PC-3 (cell line): ENCODE measurements at regions not wholly inside any gene's neighbourhood (a gene's known extent, or its start where the extent isn't known, plus 50 kb on each side); places are given as distances from the start of the nearest gene placed in this dataset.

Experiments used
- ATAC-seq: fragments of 200-7000 bp; cut with Tn5 transposase; 2 replicates; pipeline ENCODE4 v1.9.1; 2020; ENCODE audit warnings: mild to moderate bottlenecking, moderate library complexity
- BruUV-seq: library from RNA; stranded (reverse); fragments of 400-500 nt; replicated peaks from 2 replicates; lab custom pipeline; 2021; lab: Mats Ljungman, UMichigan
- CTCF ChIA-PET: fragments of 300-600 bp; sonication (Branson Sonifier 250); formaldehyde crosslinking; loops from one replicate; lab custom pipeline; 2022; ENCODE audit warnings: antibody characterized with exemption; lab: Charles Lee
- POLR2A ChIA-PET: fragments of 300-600 bp; sonication (Branson Sonifier 250); formaldehyde crosslinking; loops from one replicate; lab custom pipeline; 2022; ENCODE audit warnings: antibody characterized with exemption; ENCODE audit not compliant: unreplicated experiment; lab: Charles Lee
- DNase-seq: peaks from one replicate; pipeline ENCODE4 v3.0.0-alpha.2; 2015
- H2AFZ ChIP-seq: fragments of 300-600 bp; sonication (generic); 2 replicates; pipeline ENCODE4 v1.6.0; 2016; ENCODE audit warnings: antibody characterized with exemption, low read length
- H3F3A ChIP-seq: fragments of 300-600 bp; sonication (generic); one replicate; pipeline ENCODE4 v1.6.0; 2017; ENCODE audit warnings: antibody characterized with exemption, low read length, control low read depth, mild to moderate bottlenecking; ENCODE audit not compliant: unreplicated experiment
- H3K27ac ChIP-seq: fragments of 300-600 bp; sonication (generic); 2 replicates; pipeline ENCODE4 v1.5.1; 2016; ENCODE audit warnings: mild to moderate bottlenecking, low read length
- H3K27me3 ChIP-seq: fragments of 300-600 bp; sonication (generic); 2 replicates; pipeline ENCODE4 v1.6.1; 2016; ENCODE audit warnings: low read length, mixed read lengths
- H3K36me3 ChIP-seq: fragments of 300-600 bp; sonication (generic); 2 replicates; pipeline ENCODE4 v1.6.1; 2016; ENCODE audit warnings: low read depth, mixed run types, low read length, mixed read lengths
- H3K4me1 ChIP-seq: fragments of 300-600 bp; sonication (generic); 2 replicates; pipeline ENCODE4 v1.5.1; 2016; ENCODE audit warnings: low read length; ENCODE audit not compliant: insufficient read depth
- H3K4me2 ChIP-seq: fragments of 300-600 bp; sonication (generic); 2 replicates; pipeline ENCODE4 v1.6.0; 2016; ENCODE audit warnings: low read length
- H3K4me3 ChIP-seq: fragments of 300-600 bp; sonication (generic); 2 replicates; pipeline ENCODE4 v1.5.1; 2016; ENCODE audit warnings: mild to moderate bottlenecking, low read length, mixed read lengths
- H3K79me2 ChIP-seq: fragments of 300-600 bp; sonication (generic); 2 replicates; pipeline ENCODE4 v1.6.1; 2017; ENCODE audit warnings: low read length, mixed read lengths
- H3K9ac ChIP-seq: fragments of 300-600 bp; sonication (generic); 2 replicates; pipeline ENCODE4 v1.6.0; 2016; ENCODE audit warnings: mild to moderate bottlenecking, low read length
- H3K9me2 ChIP-seq: fragments of 300-600 bp; sonication (generic); replicated peaks from 2 replicates; pipeline ENCODE4 v1.6.1; 2016; ENCODE audit warnings: mixed run types, low read length, mixed read lengths
- H3K9me3 ChIP-seq: fragments of 300-600 bp; sonication (generic); 2 replicates; pipeline ENCODE4 v1.6.1; 2016; ENCODE audit warnings: low read length, mixed read lengths
- H4K20me1 ChIP-seq: fragments of 300-600 bp; sonication (generic); 2 replicates; pipeline ENCODE4 v1.6.1; 2016; ENCODE audit warnings: low read length, mixed read lengths
- EZH2 ChIP-seq: fragments of 300-600 bp; sonication (generic); IDR thresholded peaks from one replicate; pipeline ENCODE4 v1.6.1; 2017; ENCODE audit warnings: antibody characterized with exemption, mild to moderate bottlenecking, low read length; ENCODE audit not compliant: unreplicated experiment
- EZH2phosphoT487 ChIP-seq: fragments of 300-600 bp; sonication (generic); IDR thresholded peaks from 2 replicates; pipeline ENCODE4 v1.6.1; 2018; ENCODE audit warnings: mild to moderate bottlenecking, antibody characterized with exemption, low read length, borderline replicate concordance
- intact Hi-C: fragments of 100-400 bp; cut with micrococcal nuclease; formaldehyde crosslinking; loops from 2 replicates; pipeline ENCODE4 v1.9.0; 2023
- TF ChIP-seq, protein P1 (sequence below): fragments of 300-600 bp; sonication (generic); conservative IDR thresholded peaks from 2 replicates; pipeline ENCODE4 v1.5.1; 2017; ENCODE audit warnings: antibody characterized with exemption, low read depth, mild to moderate bottlenecking, low read length

DNA sequence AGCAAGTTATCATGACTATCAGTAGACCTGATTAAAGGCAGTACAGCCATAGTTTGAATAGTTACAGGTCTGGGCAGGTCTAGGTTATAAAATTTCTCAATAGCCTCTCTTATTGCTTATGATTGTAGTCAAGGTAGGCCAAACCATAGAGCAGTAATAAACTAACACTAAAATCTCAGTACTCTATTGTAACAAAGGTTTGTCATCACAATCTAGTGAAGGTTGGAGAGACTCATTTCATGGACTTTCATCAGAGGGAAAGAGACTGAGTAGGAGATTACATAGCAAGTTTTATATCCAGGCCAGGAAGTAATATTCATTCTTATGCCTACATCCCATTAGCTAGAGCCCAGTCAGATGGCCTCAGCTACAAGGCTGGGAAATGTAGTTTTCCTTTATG lies 141.0 kb downstream of the ASB9 start:
- H3K4me2 ChIP-seq, result no peak overlapping the region
- intact Hi-C loops, result no loop called here

DNA sequence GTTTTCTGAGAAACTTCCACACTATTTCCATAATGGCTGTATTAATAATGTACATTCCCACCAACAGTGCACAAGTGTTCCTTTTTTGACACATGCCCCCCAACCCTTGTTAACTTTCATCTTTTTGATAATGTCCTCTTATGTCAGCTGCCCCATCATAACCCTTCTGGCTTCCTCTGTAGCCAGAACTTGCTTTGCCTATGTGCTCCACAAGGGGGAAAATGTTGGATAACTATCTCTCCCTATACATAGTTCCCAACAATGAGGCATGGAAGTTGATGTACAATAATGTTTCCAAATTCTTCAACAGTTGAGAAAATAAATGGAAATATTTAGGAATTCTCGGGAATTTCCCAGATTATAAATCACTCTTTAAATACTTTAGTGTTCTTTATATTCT lies 142.9 kb downstream of the ASB9 start:
- Histone ChIP-seq H3K9me3 (no peaks in the 10 kb centered on the region), H3F3A (no peaks in the 10 kb centered on the region), H4K20me1 (no peaks in the 10 kb centered on the region), H3K9ac (no peak overlapping the region), H2AFZ (no peak overlapping the region), H3K4me1 (no peaks in the 10 kb centered on the region), H3K27me3 (no peaks in the 10 kb centered on the region), H3K4me3 (no peak overlapping the region), H3K4me2 (no peak overlapping the region), H3K9me2 (no peaks in the 10 kb centered on the region), H3K36me3 (no peaks in the 10 kb centered on the region), H3K79me2 (no peaks in the 10 kb centered on the region), H3K27ac (no peak overlapping the region)
- no TSS peak for BruUV-seq
- TF ChIP-seq, protein P1, sequence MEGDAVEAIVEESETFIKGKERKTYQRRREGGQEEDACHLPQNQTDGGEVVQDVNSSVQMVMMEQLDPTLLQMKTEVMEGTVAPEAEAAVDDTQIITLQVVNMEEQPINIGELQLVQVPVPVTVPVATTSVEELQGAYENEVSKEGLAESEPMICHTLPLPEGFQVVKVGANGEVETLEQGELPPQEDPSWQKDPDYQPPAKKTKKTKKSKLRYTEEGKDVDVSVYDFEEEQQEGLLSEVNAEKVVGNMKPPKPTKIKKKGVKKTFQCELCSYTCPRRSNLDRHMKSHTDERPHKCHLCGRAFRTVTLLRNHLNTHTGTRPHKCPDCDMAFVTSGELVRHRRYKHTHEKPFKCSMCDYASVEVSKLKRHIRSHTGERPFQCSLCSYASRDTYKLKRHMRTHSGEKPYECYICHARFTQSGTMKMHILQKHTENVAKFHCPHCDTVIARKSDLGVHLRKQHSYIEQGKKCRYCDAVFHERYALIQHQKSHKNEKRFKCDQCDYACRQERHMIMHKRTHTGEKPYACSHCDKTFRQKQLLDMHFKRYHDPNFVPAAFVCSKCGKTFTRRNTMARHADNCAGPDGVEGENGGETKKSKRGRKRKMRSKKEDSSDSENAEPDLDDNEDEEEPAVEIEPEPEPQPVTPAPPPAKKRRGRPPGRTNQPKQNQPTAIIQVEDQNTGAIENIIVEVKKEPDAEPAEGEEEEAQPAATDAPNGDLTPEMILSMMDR, result peak; percentile 45; the same call in 1 of the 2 replicates
- no peak for TF ChIP-seq EZH2phosphoT487
- CTCF ChIA-PET, result no interaction called here
- ATAC-seq (no peak), DNase-seq (peak; percentile 40)
- intact Hi-C loops, result no loop called here
- POLR2A ChIA-PET, result no interaction called here

More for the DNA sequence above, 141.0 kb downstream of the ASB9 start:
- TF ChIP-seq, protein P1, result no peak
- Histone ChIP-seq H3K4me3 (no peak overlapping the region), H4K20me1 (no peaks in the 10 kb centered on the region), H3K9me3 (no peaks in the 10 kb centered on the region), H3K27ac (no peak overlapping the region), H3K36me3 (no peaks in the 10 kb centered on the region), H3K9me2 (no peaks in the 10 kb centered on the region), H3K79me2 (no peaks in the 10 kb centered on the region), H3K9ac (no peak overlapping the region), H3K27me3 (no peaks in the 10 kb centered on the region), H2AFZ (no peak overlapping the region), H3K4me1 (no peaks in the 10 kb centered on the region), H3F3A (no peaks in the 10 kb centered on the region)
- ChIA-PET CTCF (no interaction called here), POLR2A (no interaction called here)
- BruUV-seq, result no TSS peak
- ATAC-seq (no peak), DNase-seq (no peak)

DNA sequence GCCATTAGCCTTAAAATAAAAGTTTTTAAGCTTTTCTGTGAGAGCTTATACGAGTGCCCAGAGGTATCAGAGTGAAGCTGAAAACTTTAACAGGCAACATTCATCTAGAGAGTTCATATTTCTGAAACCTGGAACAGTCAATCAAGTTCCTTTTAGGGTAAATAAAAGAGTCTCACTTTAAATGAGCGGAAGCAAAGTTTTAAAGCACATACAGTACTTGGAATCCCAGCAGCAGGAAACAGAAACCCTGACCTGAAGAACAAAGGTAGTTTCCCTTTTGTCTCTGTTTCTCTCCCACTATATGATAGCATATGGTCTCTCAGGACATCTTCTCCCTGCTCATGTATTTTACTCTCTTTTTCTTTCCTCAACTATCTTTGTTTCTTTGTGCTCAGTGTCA lies 153.0 kb downstream of the ASB9 start:
- ATAC-seq (no peak), DNase-seq (no peak)
- no TSS peak for BruUV-seq
- Histone ChIP-seq H3K9me3 (no peaks in the 10 kb centered on the region), H3K9me2 (no peaks in the 10 kb centered on the region), H3K36me3 (no peaks in the 10 kb centered on the region), H3K4me2 (no peak overlapping the region), H3K4me3 (no peak overlapping the region), H3K4me1 (no peaks in the 10 kb centered on the region), H3K79me2 (no peaks in the 10 kb centered on the region), H3K27ac (no peak overlapping the region), H3K9ac (no peak overlapping the region), H2AFZ (no peak overlapping the region), H3F3A (no peaks in the 10 kb centered on the region), H4K20me1 (no peaks in the 10 kb centered on the region), H3K27me3 (no peaks in the 10 kb centered on the region)
- CTCF ChIA-PET, result interaction anchor here (0.6 kb wide), 1 partner anchor 258 kb away, joined by 4 read pairs; no protein-coding TSS in a partner anchor
- TF ChIP-seq, protein P1, result no peak
- TF ChIP-seq EZH2 (no peak), EZH2phosphoT487 (no peak)
- intact Hi-C loops, result no loop called here
- POLR2A ChIA-PET, result no interaction called here
